DOHH2 (cell line): ENCODE measurements at regions not wholly inside any gene's neighbourhood (a gene's known extent, or its start where the extent isn't known, plus 50 kb on each side); places are given as distances from the start of the nearest gene placed in this dataset.

Experiments
- CTCF ChIP-seq: fragments of 200-600 bp; sonication (generic); IDR thresholded peaks from one replicate; pipeline ENCODE4 v1.5.1; 2014; ENCODE audit warnings: antibody characterized with exemption, mild to moderate bottlenecking, low read depth, low read length; ENCODE audit not compliant: poor library complexity, severe bottlenecking
- EZH2phosphoT487 ChIP-seq: fragments of 200-600 bp; sonication (generic); IDR thresholded peaks from 2 replicates; pipeline ENCODE4 v1.6.1; 2017; ENCODE audit warnings: borderline replicate concordance, mild to moderate bottlenecking, antibody characterized with exemption, low read length, moderate library complexity, mixed read lengths

- no peak for TF ChIP-seq CTCF
- no peak for TF ChIP-seq EZH2phosphoT487
These were observed 379.7 kb upstream of the DAB1 start for GRCh38 chr1:57803586-57803985.
